ENCODE measurements at regions not wholly inside any gene's neighbourhood (a gene's known extent, or its start where the extent isn't known, plus 50 kb on each side); places are given as distances from the start of the nearest gene placed in this dataset.

DNA sequence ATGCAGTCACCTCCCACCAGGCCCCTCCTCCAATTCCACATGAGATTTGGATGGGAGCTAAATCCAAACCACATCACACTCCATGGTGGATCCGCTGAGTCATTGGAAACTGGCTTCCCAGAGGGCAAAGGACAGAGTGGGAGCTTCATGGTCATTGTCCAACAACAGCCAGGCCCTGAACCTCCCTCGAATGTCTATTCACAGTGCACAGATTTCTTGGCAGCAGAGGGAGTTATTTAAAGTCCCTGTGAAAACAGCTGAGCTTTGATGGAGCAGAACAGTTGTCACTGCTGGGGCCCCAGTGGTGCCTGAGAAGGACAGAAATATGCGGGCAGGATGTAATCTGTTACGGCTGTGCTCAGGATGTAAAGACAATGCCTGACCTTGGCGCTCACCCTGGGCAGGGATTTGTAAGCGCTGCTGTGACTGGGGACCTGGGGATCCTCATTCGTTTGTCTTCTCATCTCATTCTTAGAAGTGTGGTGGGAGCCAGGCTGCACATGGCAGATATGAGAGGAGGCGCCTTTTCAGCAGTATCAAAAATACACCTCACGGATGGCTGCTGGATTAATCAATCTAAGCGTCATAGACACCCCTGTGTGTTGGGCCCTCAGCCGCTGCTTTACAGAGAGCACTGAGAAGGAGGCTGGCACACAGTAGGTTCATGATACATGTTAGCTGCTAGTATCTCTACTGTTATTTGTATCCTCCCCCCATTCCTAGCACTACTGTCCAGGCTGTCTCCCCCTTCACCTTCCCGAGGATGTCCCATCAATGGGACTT lies 439.4 kb downstream of the PTPRU start:
- in situ Hi-C loops (cut with HindIII; ENCODE audit: low sequenced_read_pairs), result no loop called here
- TF ChIP-seq, protein P1, sequence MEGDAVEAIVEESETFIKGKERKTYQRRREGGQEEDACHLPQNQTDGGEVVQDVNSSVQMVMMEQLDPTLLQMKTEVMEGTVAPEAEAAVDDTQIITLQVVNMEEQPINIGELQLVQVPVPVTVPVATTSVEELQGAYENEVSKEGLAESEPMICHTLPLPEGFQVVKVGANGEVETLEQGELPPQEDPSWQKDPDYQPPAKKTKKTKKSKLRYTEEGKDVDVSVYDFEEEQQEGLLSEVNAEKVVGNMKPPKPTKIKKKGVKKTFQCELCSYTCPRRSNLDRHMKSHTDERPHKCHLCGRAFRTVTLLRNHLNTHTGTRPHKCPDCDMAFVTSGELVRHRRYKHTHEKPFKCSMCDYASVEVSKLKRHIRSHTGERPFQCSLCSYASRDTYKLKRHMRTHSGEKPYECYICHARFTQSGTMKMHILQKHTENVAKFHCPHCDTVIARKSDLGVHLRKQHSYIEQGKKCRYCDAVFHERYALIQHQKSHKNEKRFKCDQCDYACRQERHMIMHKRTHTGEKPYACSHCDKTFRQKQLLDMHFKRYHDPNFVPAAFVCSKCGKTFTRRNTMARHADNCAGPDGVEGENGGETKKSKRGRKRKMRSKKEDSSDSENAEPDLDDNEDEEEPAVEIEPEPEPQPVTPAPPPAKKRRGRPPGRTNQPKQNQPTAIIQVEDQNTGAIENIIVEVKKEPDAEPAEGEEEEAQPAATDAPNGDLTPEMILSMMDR (IDR thresholded peaks at IDR 0.05; ENCODE audit: low read depth, low read length, missing control alignments), result no peak
- H3K4me3 ChIP-seq (ENCODE audit: low read depth, low read length), result no peak overlapping the region
- peak; percentile 56 for DNase-seq (ENCODE audit: low read depth)

DNA sequence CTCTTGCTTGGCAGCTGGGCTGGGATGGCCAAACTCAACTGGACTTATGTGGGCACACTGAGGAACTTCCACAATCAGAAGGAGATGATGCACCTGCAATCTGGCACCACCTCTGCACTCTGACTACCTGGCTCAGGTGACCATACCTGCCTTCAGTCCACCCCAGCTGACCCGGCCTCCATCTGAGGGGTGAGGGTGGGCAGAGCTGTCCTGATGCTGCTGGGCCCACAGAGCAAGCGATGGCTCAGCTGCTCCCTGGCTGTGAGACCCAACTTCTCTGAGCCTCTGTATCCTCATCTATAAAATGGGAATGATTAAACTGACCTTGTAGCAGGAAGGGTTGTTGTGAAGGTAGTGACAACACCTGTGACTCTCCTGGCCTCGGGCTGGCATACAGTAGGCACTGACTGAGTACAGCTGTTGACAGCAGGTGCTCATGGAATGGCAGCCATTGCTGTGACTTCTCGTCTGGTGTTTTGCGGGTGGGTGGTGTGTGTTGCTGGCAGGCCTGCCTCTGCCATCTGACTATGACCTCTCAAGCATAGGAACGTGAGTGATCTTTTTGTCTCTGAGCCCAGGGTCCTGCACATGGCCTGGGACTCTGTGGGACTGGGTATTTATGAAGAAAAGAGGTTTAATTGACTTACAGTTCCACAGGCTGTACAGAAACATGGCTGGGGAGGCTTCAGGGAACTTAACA lies 438.5 kb downstream of the PTPRU start:
- no peak overlapping the region for H3K4me3 ChIP-seq (ENCODE audit: low read depth, low read length)
- DNase-seq (ENCODE audit: low read depth), result no peak
- in situ Hi-C loops (cut with HindIII; ENCODE audit: low sequenced_read_pairs), result no loop called here
- TF ChIP-seq, protein P1 (IDR thresholded peaks at IDR 0.05; ENCODE audit: low read depth, low read length, missing control alignments), result no peak

DNA sequence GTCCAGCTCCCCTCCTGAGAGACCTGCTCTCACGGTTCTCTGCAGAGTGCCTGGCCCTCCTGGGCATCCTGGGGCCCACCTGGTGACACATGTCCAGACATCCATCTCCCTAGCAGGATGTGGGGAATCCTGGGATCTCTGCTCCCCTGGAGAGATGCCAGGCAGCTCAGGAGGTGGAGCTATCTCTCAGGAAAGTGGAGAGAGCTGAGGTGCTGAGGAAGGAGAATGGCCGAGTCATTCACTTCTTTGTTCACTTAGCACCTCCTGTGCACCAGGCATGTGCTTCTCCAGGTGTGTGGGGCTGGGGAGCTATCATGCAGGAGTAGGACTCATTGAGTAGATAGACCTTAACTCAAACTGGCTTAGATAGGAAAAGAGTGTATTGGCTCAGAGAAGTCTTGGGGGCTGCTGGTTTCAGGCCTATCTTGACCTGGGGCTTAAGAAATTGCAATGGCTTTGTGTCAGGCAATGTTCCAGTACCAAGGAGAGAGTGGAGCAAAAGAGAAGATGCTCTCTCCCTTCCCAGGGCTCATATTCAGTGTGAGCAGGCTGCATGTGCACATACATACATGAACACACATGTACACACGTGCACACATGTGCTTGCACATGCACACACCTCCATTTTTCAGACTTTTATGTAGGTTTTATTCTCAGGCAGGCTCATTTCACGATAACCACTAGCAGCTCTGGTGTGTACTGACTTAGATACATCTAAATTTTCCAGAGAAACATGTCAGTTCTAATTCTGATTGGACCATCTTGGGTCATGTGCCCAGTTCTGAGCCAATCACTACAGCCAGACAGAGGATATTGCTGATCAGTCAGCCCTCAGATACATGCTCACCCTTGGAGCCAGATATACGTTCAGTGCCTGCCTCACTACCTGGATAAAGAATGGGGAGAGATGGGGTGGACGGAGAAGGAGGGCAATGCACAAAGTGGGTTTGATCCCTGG lies 437.6 kb downstream of the PTPRU start:
- DNase-seq (ENCODE audit: low read depth), result no peak
- in situ Hi-C loops (cut with HindIII; ENCODE audit: low sequenced_read_pairs), result no loop called here
- TF ChIP-seq, protein P1 (IDR thresholded peaks at IDR 0.05; ENCODE audit: low read depth, low read length, missing control alignments), result no peak
- H3K4me3 ChIP-seq (ENCODE audit: low read depth, low read length), result no peak overlapping the region

DNA sequence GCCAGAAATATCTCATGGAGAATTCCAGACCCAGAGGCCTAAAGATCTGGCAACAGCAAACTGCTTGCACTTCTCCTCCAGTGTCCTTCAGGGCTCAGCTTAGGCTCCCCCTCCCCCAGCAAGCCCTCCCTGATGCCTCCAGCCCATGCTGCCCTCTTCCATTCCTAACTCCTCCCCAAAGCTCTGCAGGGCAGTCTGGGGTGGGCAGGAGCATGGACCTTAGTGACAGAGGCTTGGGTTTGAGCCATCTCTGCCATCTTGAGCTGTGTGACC lies 436.8 kb downstream of the PTPRU start:
- TF ChIP-seq, protein P1 (IDR thresholded peaks at IDR 0.05; ENCODE audit: low read depth, low read length, missing control alignments), result no peak
- no peak overlapping the region for H3K4me3 ChIP-seq (ENCODE audit: low read depth, low read length)
- no peak for DNase-seq (ENCODE audit: low read depth)
- in situ Hi-C loops (cut with HindIII; ENCODE audit: low sequenced_read_pairs), result no loop called here

DNA sequence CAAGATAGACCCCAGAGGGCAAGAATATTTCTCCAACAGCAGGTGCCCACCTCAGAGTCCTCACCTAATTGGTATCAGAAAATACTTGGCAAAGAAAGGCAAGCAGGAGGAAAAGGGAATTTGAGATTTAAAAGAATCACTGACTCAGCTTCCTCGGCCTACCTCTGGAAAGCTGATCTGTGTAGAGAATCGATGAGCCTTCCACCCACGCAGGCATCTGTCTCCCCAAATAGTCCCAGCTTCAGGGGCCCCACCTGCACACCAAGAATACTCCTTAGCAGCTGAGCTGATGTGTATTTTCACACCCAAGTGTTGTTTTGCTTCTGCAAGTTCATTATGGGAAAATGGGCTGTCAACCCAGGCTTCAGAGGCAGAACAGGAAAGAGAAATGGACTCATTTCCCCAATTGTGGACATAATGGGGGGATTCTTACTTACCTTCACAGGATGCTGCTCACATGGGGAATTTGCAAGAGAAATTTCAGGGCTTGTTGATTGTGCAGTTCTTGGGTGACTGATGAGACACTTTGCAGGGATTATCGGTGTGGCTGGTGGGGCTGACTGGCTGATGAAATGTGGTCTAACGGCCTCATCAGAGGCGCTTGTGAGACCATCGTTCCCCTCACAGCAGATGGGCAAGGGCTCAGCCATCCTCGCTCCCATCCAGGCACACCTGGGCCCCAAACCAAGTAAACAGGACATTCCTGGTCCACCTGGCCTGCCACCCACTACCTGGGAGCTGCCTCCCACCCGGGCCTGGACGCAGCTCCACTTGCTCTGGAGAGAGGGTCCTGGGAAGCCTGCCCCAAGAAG lies 436.3 kb downstream of the PTPRU start:
- DNase-seq (ENCODE audit: low read depth), result no peak
- in situ Hi-C loops (cut with HindIII; ENCODE audit: low sequenced_read_pairs), result no loop called here
- TF ChIP-seq, protein P1 (IDR thresholded peaks at IDR 0.05; ENCODE audit: low read depth, low read length, missing control alignments), result no peak
- H3K4me3 ChIP-seq (ENCODE audit: low read depth, low read length), result no peak overlapping the region
